ENCODE measurements at regions not wholly inside any gene's neighbourhood (a gene's known extent, or its start where the extent isn't known, plus 50 kb on each side); places are given as distances from the start of the nearest gene placed in this dataset.

DNA sequence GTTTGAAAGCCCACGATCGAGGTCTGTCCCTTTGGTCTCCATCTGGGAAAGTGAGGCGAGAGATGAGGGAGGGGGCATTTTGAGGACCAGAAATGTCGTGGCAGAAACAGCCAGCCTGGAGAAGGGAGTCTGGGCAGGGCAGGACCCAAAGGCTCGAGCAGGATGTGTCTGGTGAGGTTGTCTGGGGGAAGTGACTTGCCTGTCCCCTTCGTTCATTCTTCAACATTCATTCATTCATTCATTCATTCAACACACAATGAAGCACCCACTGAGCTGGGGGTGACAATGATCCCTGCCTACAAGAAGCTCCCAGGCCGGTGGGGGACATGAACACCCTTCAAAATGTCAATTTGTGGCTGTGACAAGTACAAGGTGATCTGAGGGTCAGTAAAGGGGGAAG is 80.5 kb downstream of the CEBPB start (continued):
- TF ChIP-seq, protein P1, sequence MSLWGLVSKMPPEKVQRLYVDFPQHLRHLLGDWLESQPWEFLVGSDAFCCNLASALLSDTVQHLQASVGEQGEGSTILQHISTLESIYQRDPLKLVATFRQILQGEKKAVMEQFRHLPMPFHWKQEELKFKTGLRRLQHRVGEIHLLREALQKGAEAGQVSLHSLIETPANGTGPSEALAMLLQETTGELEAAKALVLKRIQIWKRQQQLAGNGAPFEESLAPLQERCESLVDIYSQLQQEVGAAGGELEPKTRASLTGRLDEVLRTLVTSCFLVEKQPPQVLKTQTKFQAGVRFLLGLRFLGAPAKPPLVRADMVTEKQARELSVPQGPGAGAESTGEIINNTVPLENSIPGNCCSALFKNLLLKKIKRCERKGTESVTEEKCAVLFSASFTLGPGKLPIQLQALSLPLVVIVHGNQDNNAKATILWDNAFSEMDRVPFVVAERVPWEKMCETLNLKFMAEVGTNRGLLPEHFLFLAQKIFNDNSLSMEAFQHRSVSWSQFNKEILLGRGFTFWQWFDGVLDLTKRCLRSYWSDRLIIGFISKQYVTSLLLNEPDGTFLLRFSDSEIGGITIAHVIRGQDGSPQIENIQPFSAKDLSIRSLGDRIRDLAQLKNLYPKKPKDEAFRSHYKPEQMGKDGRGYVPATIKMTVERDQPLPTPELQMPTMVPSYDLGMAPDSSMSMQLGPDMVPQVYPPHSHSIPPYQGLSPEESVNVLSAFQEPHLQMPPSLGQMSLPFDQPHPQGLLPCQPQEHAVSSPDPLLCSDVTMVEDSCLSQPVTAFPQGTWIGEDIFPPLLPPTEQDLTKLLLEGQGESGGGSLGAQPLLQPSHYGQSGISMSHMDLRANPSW (CRISPR knock-in tag; conservative IDR thresholded peaks at IDR 0.05; ENCODE audit: low read depth): no peak
- TF ChIP-seq ZBTB21 (CRISPR knock-in tag; IDR thresholded peaks at IDR 0.05; ENCODE audit: borderline replicate concordance) (no peak), ZNF281 (CRISPR knock-in tag; IDR thresholded peaks at IDR 0.05) (no peak), PRDM15 (CRISPR knock-in tag; IDR thresholded peaks at IDR 0.05) (no peak)

- DNase-seq (ENCODE audit: low spot score): no peak
- no peak for ATAC-seq
- TF ChIP-seq, protein P2, sequence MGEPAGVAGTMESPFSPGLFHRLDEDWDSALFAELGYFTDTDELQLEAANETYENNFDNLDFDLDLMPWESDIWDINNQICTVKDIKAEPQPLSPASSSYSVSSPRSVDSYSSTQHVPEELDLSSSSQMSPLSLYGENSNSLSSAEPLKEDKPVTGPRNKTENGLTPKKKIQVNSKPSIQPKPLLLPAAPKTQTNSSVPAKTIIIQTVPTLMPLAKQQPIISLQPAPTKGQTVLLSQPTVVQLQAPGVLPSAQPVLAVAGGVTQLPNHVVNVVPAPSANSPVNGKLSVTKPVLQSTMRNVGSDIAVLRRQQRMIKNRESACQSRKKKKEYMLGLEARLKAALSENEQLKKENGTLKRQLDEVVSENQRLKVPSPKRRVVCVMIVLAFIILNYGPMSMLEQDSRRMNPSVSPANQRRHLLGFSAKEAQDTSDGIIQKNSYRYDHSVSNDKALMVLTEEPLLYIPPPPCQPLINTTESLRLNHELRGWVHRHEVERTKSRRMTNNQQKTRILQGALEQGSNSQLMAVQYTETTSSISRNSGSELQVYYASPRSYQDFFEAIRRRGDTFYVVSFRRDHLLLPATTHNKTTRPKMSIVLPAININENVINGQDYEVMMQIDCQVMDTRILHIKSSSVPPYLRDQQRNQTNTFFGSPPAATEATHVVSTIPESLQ (CRISPR knock-in tag; IDR thresholded peaks at IDR 0.05): no peak
- no peak for TF ChIP-seq ZNF281 (CRISPR knock-in tag; IDR thresholded peaks at IDR 0.05)
- TF ChIP-seq, protein P3, sequence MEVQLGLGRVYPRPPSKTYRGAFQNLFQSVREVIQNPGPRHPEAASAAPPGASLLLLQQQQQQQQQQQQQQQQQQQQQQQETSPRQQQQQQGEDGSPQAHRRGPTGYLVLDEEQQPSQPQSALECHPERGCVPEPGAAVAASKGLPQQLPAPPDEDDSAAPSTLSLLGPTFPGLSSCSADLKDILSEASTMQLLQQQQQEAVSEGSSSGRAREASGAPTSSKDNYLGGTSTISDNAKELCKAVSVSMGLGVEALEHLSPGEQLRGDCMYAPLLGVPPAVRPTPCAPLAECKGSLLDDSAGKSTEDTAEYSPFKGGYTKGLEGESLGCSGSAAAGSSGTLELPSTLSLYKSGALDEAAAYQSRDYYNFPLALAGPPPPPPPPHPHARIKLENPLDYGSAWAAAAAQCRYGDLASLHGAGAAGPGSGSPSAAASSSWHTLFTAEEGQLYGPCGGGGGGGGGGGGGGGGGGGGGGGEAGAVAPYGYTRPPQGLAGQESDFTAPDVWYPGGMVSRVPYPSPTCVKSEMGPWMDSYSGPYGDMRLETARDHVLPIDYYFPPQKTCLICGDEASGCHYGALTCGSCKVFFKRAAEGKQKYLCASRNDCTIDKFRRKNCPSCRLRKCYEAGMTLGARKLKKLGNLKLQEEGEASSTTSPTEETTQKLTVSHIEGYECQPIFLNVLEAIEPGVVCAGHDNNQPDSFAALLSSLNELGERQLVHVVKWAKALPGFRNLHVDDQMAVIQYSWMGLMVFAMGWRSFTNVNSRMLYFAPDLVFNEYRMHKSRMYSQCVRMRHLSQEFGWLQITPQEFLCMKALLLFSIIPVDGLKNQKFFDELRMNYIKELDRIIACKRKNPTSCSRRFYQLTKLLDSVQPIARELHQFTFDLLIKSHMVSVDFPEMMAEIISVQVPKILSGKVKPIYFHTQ (CRISPR knock-in tag; IDR thresholded peaks at IDR 0.05): no peak
- no peak for TF ChIP-seq CREB1 (CRISPR knock-in tag; IDR thresholded peaks at IDR 0.05)
- no peak for TF ChIP-seq MXD4 (CRISPR knock-in tag; IDR thresholded peaks at IDR 0.05; ENCODE audit: borderline replicate concordance)
- TF ChIP-seq, protein P4, sequence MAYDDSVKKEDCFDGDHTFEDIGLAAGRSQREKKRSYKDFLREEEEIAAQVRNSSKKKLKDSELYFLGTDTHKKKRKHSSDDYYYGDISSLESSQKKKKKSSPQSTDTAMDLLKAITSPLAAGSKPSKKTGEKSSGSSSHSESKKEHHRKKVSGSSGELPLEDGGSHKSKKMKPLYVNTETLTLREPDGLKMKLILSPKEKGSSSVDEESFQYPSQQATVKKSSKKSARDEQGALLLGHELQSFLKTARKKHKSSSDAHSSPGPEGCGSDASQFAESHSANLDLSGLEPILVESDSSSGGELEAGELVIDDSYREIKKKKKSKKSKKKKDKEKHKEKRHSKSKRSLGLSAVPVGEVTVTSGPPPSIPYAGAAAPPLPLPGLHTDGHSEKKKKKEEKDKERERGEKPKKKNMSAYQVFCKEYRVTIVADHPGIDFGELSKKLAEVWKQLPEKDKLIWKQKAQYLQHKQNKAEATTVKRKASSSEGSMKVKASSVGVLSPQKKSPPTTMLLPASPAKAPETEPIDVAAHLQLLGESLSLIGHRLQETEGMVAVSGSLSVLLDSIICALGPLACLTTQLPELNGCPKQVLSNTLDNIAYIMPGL (CRISPR knock-in tag; IDR thresholded peaks at IDR 0.05): no peak
- no peak for TF ChIP-seq MYBL2 (CRISPR knock-in tag; IDR thresholded peaks at IDR 0.05)
- TF ChIP-seq NFYB (CRISPR knock-in tag; conservative IDR thresholded peaks at IDR 0.05; ENCODE audit: low read depth): no peak
- no peak for TF ChIP-seq ZNF396 (CRISPR knock-in tag; IDR thresholded peaks at IDR 0.05; ENCODE audit: borderline replicate concordance)
- H3K9me3 Mint-ChIP-seq: no peaks in the 10 kb centered on the region
- no peak overlapping the region for H3K4me3 Mint-ChIP-seq
- POLR2A ChIA-PET: interaction anchor here (0.7 kb wide), 1 partner anchor 71 kb away, joined by 3 read pairs; no protein-coding TSS in a partner anchor
- no peaks in the 10 kb centered on the region for H3K36me3 Mint-ChIP-seq
- peaks cover 12% of the 10 kb centered on the region for H3K4me1 Mint-ChIP-seq
- CTCF ChIA-PET: interaction anchor here (0.6 to 2.7 kb wide), 4 partner anchors 10 to 93 kb away, joined by 3 to 12 read pairs (median 5); partner anchors contain the start of gene CEBPB
- H3K27ac Mint-ChIP-seq: no peak overlapping the region; the same call in 1 of the 2 replicates
- no peaks in the 10 kb centered on the region for H3K27me3 Mint-ChIP-seq (ENCODE audit: low read depth)
These were observed 81.0 kb downstream of the CEBPB start for GRCh38 chr20:50271612-50272011.

All from WTC11 (cell line).